Fibroblast of lung (primary cell): ENCODE measurements at regions not wholly inside any gene's neighbourhood (a gene's known extent, or its start where the extent isn't known, plus 50 kb on each side); places are given as distances from the start of the nearest gene placed in this dataset.

Experiments used
- EZH2 ChIP-seq: IDR thresholded peaks from 2 replicates; pipeline ENCODE4 v1.5.1; 2012; ENCODE audit warnings: low read length, control low read depth, mild to moderate bottlenecking; ENCODE audit errors: missing control alignments
- TF ChIP-seq, protein P1 (sequence below), 2 donors: IDR thresholded peaks in 1 of 2; conservative IDR thresholded peaks in 1 of 2; 1 replicate in 1 of 2; 2 replicates in 1 of 2; pipeline ENCODE4 v1.5.1; 2011 to 2012; ENCODE audit warnings: low read length in 2 of 2, control low read depth in 1 of 2, inconsistent platforms in 1 of 2, low read depth in 1 of 2, mild to moderate bottlenecking in 1 of 2

DNA sequence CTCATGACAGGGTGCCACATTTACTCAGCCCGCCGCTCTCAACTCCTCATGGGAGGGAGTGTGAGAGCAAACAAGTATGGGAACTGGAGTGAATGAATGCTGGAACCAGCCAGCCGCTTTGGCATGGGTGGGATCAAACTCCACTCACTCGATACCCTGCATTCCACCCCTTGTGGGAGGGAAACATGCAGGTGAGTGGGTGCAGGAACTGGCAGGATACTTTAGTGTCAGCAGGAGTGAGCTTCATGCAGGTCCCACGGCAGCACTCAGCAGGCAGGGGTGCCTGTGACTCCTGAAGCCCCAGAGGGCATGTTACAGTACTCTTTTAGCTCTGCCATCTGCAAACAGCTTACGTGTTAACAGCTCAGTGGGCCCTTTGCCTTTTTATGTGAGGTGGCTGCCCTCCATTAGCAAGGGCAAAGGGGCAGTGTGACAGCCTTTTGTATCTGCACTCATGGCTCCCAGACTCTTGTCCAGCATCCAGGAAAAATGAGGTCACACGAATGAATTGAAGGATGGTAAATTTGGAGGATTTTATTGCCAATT, 433.2 kb upstream of the NMUR2 start:
- TF ChIP-seq, protein P1, sequence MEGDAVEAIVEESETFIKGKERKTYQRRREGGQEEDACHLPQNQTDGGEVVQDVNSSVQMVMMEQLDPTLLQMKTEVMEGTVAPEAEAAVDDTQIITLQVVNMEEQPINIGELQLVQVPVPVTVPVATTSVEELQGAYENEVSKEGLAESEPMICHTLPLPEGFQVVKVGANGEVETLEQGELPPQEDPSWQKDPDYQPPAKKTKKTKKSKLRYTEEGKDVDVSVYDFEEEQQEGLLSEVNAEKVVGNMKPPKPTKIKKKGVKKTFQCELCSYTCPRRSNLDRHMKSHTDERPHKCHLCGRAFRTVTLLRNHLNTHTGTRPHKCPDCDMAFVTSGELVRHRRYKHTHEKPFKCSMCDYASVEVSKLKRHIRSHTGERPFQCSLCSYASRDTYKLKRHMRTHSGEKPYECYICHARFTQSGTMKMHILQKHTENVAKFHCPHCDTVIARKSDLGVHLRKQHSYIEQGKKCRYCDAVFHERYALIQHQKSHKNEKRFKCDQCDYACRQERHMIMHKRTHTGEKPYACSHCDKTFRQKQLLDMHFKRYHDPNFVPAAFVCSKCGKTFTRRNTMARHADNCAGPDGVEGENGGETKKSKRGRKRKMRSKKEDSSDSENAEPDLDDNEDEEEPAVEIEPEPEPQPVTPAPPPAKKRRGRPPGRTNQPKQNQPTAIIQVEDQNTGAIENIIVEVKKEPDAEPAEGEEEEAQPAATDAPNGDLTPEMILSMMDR (conservative IDR thresholded peaks at IDR 0.05 in 1 of 2, IDR thresholded peaks at IDR 0.05 in 1 of 2; ENCODE audit: low read depth in 1 of 2, low read length in 2 of 2), result no peak
- TF ChIP-seq EZH2, result no peak
